GM12874 (cell line): ENCODE measurements at regions not wholly inside any gene's neighbourhood (a gene's known extent, or its start where the extent isn't known, plus 50 kb on each side); places are given as distances from the start of the nearest gene placed in this dataset.

ENCODE experiments used
- CTCF ChIP-seq: IDR thresholded peaks from 2 replicates; pipeline ENCODE4 v1.5.1; 2011; ENCODE audit warnings: low read depth, mild to moderate bottlenecking, control low read depth, low read length, moderate library complexity; ENCODE audit not compliant: insufficient read depth

DNA sequence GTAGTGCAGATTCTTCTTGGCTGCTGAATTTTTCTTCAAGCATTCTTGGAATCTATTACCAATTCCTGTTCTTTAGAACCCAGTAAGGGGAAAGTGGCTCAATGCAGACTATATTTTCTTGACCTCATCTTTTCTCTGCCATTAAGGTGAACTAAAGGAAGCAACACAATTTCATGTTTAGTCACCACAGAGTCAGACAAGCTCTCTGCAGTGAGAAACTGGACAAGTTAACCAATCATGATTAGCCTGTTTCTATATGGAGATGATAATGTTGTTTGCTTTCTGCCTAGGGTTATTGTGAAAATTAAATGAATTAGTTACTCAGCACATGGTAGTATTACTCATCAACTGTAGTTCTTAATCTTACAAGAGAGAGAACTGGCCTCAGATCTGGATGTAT lies 1075.1 kb downstream of the AGBL1 start:
- TF ChIP-seq CTCF, result no peak

GRCh38 chr15:87151202-87151748 lies 1071.6 kb downstream of the AGBL1 start:
- TF ChIP-seq CTCF, result no peak

DNA sequence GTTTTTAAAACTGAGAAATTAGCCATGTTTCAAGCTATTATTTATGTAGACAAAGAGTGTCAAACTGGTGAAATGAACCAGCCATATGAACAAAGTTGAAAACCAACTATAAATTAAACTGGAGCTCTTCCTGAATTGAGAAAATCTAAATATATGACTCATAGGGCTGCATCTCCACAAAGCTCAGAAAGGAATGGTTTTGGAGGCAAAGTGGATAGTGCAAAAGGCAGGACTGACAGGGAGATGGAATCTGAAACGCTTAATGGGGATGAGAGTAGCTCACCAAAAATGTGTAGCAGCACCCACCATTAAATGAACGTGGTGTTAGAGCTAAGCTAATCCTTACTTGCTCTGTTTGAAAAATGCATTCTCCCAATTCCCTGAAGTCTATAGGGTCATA lies 1066.0 kb downstream of the AGBL1 start:
- TF ChIP-seq CTCF, result no peak

- no peak for TF ChIP-seq CTCF
These were observed 1065.1 kb downstream of the AGBL1 start for GRCh38 chr15:87144775-87145174.

DNA sequence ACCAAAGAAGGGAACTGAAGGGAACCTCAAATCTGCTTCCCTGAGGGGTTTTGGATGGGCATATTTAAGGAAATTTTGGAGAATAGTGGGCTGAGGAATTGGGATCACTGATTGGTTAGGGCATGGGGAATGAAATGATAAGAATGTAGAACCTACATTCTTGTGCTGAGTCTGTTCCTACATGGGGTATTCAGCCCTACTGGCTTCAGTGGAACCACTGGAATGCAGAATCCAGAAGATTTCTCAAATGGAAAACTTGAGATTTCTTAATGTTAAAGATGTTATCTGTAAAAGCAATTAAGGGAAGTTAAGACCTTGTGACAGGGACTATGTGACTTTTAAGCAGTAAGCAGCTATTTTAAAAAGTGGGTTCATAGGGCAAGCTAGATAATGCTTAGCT lies 1062.4 kb downstream of the AGBL1 start:
- no peak for TF ChIP-seq CTCF

DNA sequence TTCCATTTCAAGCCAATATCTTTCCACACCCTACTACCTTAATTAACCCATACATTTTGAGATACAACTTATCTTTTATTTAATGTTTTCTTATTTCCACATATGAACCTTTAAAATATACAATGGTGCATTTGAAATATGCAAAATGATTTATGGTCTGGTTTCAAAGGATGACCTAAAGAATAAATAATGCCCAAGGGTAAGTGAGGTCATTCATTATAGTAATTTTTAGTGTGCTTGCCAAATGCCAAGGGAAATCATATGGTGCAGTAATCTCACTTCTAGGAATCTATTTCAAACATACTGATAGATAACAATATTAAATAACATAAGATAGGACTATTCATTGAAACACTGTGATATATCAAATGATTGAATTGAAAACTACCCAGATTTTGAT lies 1055.4 kb downstream of the AGBL1 start:
- no peak for TF ChIP-seq CTCF

- TF ChIP-seq CTCF, result no peak
These were observed 1054.0 kb downstream of the AGBL1 start for GRCh38 chr15:87133704-87134103.
